ENCODE measurements at regions not wholly inside any gene's neighbourhood (a gene's known extent, or its start where the extent isn't known, plus 50 kb on each side); places are given as distances from the start of the nearest gene placed in this dataset.

DNA sequence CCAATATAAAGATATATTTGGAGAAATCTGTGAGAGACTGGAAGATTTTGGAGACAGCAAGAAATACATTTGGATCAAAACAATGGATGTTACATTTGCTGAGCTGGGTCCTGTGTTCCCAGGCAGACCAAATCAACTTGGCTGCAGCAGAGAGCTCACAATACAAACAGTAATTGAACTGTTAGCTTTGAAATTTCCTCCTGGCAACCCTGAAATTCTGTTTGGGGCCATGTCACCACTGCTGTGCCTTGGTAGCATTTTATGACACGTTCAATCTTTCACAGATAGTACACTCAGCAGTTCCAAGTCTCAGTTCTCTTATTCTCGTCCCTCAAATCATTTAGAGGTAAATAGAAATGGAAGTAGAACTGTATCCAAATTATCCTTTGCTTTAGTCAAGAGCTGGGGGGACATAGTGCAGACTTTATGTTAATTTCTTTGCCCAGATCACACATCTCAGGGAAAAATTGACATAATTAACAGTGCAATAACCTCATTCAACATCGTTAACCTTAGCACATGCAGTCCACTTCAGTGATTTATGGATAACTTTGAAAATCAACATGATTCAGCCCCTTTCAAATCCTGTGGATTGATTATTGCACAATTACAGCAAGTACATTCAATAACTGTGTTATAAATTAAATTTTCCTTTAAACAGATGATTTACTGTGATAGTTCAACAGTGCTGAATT lies 277.4 kb upstream of the MC4R start:
- Histone ChIP-seq H3K36me3 (no peaks in the 10 kb centered on the region), H3K27me3 (no peaks in the 10 kb centered on the region), H3K9me3 (no peaks in the 10 kb centered on the region), H3K4me3 (no peak overlapping the region), H3K4me1 (no peaks in the 10 kb centered on the region), H3K4me2 (no peak overlapping the region), H4K20me1 (no peaks in the 10 kb centered on the region), H3K27ac (no peak overlapping the region), H3K9ac (no peak overlapping the region)
- no peak for TF ChIP-seq Cebpa-rat (IDR thresholded peaks at IDR 0.05)

DNA sequence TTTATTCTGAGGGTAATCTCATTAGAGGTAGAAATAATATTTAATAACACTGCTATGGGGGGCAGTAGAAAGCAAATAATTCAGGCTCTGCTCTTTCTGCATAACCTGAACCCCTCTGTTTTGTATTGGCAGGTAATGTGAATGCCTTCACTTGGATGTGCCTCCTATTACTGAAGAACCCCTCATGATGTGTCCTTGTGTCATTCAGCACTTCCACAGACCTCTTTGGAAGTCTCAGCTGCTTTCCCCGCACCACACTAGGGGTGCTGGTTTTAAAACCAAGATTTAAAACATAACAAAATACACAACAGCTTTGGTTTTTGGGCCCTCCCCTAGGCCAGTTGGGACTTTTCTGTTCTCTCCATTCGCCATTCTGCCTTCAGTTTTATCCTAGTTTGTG lies 281.7 kb upstream of the MC4R start:
- no peak overlapping the region for H3K4me3 ChIP-seq
- H3K36me3 ChIP-seq, result no peaks in the 10 kb centered on the region
- no peak overlapping the region for H3K4me2 ChIP-seq
- H3K9ac ChIP-seq, result no peak overlapping the region
- H3K4me1 ChIP-seq, result no peaks in the 10 kb centered on the region
- H3K27me3 ChIP-seq, result no peaks in the 10 kb centered on the region
- no peaks in the 10 kb centered on the region for H4K20me1 ChIP-seq
- H3K27ac ChIP-seq, result no peak overlapping the region
- TF ChIP-seq Cebpa-rat (IDR thresholded peaks at IDR 0.05), result no peak
- H3K9me3 ChIP-seq, result no peaks in the 10 kb centered on the region

DNA sequence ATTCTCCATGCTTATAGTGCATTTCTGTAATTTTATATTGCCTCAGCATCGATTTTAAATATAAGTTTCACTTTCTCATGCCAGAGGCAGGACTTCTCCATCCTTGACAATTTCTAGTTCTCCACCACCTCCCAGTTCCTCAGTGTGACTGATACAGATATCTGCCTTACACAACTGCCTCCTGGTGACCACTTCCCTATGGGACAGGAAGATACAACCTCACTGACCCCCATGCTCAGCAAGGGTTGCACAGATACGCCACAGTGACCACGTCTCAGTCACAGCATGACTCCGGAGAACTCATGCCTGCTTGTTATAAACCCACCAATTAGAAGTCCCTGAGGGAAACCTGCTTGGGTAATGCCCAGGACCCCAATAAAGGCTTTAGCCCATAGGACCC lies 284.0 kb upstream of the MC4R start:
- Histone ChIP-seq H3K9ac (no peak overlapping the region), H3K4me1 (no peaks in the 10 kb centered on the region), H3K9me3 (no peaks in the 10 kb centered on the region), H3K4me3 (no peak overlapping the region), H3K27ac (no peak overlapping the region), H3K27me3 (no peaks in the 10 kb centered on the region), H3K36me3 (no peaks in the 10 kb centered on the region), H4K20me1 (no peaks in the 10 kb centered on the region), H3K4me2 (no peak overlapping the region)
- no peak for TF ChIP-seq Cebpa-rat (IDR thresholded peaks at IDR 0.05)

DNA sequence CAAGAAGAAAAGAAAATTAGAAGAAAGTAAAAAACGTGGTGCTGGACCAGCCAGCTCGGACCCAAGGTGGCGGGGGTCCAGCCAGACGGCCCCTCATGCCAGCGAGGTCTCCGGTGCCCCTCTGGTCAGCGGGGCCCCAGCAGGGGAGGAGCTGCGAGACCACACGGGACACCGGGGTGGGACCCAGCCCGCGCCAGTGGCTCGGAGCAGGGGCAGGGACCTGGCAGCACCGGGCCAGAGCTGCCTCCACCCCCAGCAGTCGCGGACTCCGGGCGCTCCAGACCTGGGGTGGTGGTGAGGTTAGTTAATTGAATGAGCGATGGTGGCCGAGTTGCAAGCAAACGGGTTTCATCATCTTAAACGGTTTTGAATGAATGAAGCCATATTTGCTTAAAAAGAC lies 289.9 kb upstream of the MC4R start:
- no peak overlapping the region for H3K4me3 ChIP-seq
- TF ChIP-seq Cebpa-rat (IDR thresholded peaks at IDR 0.05), result no peak
- H3K27ac ChIP-seq, result no peak overlapping the region
- H3K9ac ChIP-seq, result no peak overlapping the region
- no peaks in the 10 kb centered on the region for H3K27me3 ChIP-seq
- no peak overlapping the region for H3K4me2 ChIP-seq
- no peaks in the 10 kb centered on the region for H4K20me1 ChIP-seq
- 0 out of 2 replicates have a peak, but pooled peaks cover 4% of the 10 kb centered on the region for H3K9me3 ChIP-seq
- no peaks in the 10 kb centered on the region for H3K4me1 ChIP-seq
- no peaks in the 10 kb centered on the region for H3K36me3 ChIP-seq

DNA sequence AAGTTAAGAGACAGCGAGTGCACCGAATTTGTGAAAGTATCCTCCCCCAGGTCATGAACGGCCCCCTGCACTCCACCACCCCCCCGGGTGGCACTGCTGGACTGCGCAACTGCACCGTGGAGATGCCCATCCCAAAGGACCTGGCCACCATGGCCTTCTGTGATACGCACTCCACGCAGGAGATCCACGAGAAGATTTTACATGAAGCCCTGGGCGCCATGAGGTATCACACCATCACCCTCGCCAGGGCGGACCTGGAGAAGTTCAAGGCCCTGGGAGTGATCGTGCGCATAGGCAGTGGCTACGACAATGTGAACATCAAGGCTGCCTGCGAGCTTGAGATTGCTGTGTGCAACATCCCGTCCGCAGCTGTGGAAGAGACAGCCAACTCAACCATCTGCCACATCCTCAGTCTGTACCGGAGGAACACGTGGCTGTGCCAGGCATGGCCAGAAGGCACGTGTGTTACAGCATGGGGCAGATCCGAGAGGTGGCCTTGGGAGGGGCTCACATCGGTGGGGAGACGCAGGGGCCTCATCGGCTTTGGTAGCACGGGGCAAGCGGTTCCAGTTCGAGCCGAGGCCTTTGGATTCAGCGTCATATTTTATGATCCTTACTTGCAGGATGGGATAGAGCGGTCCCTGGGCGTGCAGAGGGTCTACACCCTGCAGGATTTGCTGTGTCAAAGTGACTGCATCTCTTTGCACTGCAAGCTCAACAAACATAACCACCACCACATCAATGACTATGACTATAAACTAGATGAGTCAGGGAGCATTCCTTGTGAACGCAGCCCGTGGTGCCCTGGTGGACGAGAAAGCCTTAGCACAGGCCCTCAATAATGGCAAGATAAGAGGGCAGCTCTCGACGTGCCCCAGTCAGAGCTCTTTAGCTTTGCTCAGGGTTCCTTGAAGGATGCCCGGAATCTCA lies 290.8 kb upstream of the MC4R start:
- H3K9ac ChIP-seq, result no peak overlapping the region
- no peak overlapping the region for H3K4me2 ChIP-seq
- H3K36me3 ChIP-seq, result no peaks in the 10 kb centered on the region
- no peaks in the 10 kb centered on the region for H4K20me1 ChIP-seq
- no peak for TF ChIP-seq Cebpa-rat (IDR thresholded peaks at IDR 0.05)
- 0 out of 2 replicates have a peak, but pooled peaks cover 4% of the 10 kb centered on the region for H3K9me3 ChIP-seq
- H3K4me1 ChIP-seq, result no peaks in the 10 kb centered on the region
- H3K4me3 ChIP-seq, result no peak overlapping the region
- H3K27me3 ChIP-seq, result no peaks in the 10 kb centered on the region
- H3K27ac ChIP-seq, result no peak overlapping the region

DNA sequence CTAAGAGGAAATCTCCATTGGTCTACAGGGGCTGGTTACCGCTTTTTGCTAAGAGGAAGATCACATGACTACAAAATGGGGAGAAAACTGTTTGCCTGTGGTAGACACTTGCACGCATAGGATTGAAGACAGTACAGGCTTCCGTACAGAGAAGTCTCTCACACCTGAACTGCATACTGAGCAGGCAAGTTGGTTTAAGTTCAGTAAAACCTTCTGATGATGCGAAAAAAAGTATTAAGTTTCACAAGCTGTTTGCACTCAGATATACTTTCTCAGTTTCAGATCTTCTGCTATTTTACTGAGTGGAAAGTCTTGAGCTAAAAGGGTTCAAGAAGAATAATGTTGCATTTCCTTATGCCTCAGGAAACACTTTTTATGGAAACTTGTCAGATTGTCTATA lies 292.2 kb upstream of the MC4R start:
- 0 out of 2 replicates have a peak, but pooled peaks cover 4% of the 10 kb centered on the region for H3K9me3 ChIP-seq

DNA sequence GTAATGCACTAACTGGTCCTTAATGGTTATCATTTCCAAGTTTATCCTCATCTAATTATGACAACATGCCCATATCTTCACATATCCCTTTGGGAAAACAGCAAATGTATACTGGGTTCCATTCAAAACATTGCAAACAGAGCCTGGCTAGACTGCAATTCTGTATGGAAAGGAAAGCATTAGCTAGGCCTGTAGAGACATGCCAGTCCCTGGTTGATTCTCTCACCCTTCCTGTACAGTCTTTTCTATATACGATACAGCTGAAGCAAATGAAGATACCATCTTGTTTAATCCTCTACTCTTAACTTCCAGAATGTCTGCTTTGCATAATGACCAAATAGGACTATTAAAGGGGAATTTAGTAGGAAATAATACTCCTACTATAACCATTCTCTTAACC lies 294.4 kb upstream of the MC4R start:
- Histone ChIP-seq H3K36me3 (no peaks in the 10 kb centered on the region), H4K20me1 (no peaks in the 10 kb centered on the region), H3K9me3 (0 out of 2 replicates have a peak, but pooled peaks cover 4% of the 10 kb centered on the region), H3K4me2 (no peak overlapping the region), H3K27me3 (no peaks in the 10 kb centered on the region), H3K4me1 (no peaks in the 10 kb centered on the region), H3K9ac (no peak overlapping the region), H3K27ac (no peak overlapping the region), H3K4me3 (no peak overlapping the region)
- no peak for TF ChIP-seq Cebpa-rat (IDR thresholded peaks at IDR 0.05)

More for the DNA sequence above, 292.2 kb upstream of the MC4R start:
- H3K36me3 ChIP-seq, result no peaks in the 10 kb centered on the region
- H3K27me3 ChIP-seq, result no peaks in the 10 kb centered on the region
- no peaks in the 10 kb centered on the region for H3K4me1 ChIP-seq
- H4K20me1 ChIP-seq, result no peaks in the 10 kb centered on the region
- no peak overlapping the region for H3K4me3 ChIP-seq
- TF ChIP-seq Cebpa-rat (IDR thresholded peaks at IDR 0.05), result no peak
- no peak overlapping the region for H3K9ac ChIP-seq
- H3K4me2 ChIP-seq, result no peak overlapping the region
- no peak overlapping the region for H3K27ac ChIP-seq

DNA sequence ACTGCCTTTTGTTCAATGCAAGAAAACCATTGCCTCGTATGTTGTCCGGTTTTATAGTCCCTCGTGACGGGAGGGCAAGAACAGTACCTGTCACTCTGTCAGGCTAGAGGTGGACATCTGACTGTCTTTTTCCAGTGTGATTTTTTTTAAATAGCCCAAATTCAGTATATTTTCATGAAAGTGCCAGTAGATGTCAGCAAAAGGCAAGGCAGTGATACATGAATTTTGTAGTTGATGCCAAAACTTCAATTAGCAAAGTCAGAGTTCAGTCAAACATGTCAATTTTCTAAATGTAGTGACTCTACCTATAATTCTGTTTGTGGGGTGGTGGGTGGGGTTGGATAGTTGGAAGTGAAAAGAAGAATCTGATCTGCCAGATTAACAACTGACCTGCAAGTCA lies 296.0 kb upstream of the MC4R start:
- Histone ChIP-seq H4K20me1 (no peaks in the 10 kb centered on the region), H3K9me3 (no peaks in the 10 kb centered on the region), H3K36me3 (no peaks in the 10 kb centered on the region), H3K27ac (no peak overlapping the region), H3K4me2 (no peak overlapping the region), H3K27me3 (no peaks in the 10 kb centered on the region), H3K4me3 (no peak overlapping the region), H3K4me1 (no peaks in the 10 kb centered on the region), H3K9ac (no peak overlapping the region)
- TF ChIP-seq Cebpa-rat (IDR thresholded peaks at IDR 0.05), result no peak

DNA sequence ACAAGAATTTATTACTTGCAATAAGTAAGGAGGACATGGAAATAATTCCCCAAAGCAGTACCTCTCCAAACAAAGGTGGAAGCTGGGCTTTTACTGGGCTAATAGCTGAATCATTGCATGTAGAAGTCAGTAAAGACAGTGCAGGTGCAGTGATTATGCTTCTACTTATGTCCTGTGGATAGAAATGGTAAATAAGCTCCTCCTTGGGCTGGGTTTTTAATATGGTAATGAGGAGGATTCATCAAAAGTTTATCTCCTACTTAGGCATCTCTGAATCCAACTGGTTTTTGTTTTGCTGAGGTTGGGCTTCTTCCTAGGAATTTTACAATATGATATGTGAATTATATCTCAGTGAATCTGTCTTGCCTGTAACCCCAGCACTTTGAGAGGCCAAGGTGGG lies 297.4 kb upstream of the MC4R start:
- TF ChIP-seq Cebpa-rat (IDR thresholded peaks at IDR 0.05), result no peak
- H3K9me3 ChIP-seq, result no peaks in the 10 kb centered on the region
- no peaks in the 10 kb centered on the region for H3K36me3 ChIP-seq
- no peak overlapping the region for H3K27ac ChIP-seq
- no peak overlapping the region for H3K9ac ChIP-seq
- H4K20me1 ChIP-seq, result no peaks in the 10 kb centered on the region
- H3K27me3 ChIP-seq, result no peaks in the 10 kb centered on the region
- H3K4me1 ChIP-seq, result no peaks in the 10 kb centered on the region
- no peak overlapping the region for H3K4me2 ChIP-seq
- no peak overlapping the region for H3K4me3 ChIP-seq

DNA sequence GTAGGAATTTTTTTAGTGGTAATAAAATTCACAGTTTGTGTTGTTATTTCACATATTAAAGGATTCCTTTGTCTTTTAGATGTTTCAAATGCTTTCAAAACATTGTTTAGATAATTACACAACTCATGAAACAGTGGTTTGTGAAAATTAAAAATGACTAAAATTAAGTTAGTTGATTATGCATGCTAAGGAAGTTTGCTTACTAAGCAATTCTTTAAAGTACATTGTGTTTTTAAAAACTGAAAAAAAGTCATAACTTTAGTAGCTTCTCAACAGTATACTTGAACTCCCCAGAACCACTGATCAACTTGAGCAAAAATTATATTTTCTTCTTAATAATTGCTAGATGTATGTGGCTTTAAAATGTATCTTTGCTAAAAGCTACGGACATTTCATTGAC lies 298.4 kb upstream of the MC4R start:
- no peak overlapping the region for H3K9ac ChIP-seq
- no peak for TF ChIP-seq Cebpa-rat (IDR thresholded peaks at IDR 0.05)

More for the DNA sequence above, 298.4 kb upstream of the MC4R start:
- Histone ChIP-seq H3K4me3 (no peak overlapping the region), H4K20me1 (no peaks in the 10 kb centered on the region), H3K27me3 (no peaks in the 10 kb centered on the region), H3K36me3 (no peaks in the 10 kb centered on the region), H3K9me3 (no peaks in the 10 kb centered on the region), H3K27ac (no peak overlapping the region), H3K4me2 (no peak overlapping the region), H3K4me1 (no peaks in the 10 kb centered on the region)
